Mammary epithelial cell (primary cell): ENCODE measurements at regions not wholly inside any gene's neighbourhood (a gene's known extent, or its start where the extent isn't known, plus 50 kb on each side); places are given as distances from the start of the nearest gene placed in this dataset.

Experiments used
- EZH2 ChIP-seq: IDR thresholded peaks from 2 replicates; pipeline ENCODE4 v1.6.1; 2012; ENCODE audit warnings: low read length, inconsistent platforms, borderline replicate concordance
- TF ChIP-seq, protein P1 (sequence below), 2 donors: IDR thresholded peaks in 1 of 2; conservative IDR thresholded peaks in 1 of 2; 2 replicates each; pipeline ENCODE4 v1.5.1; 2011 to 2012; ENCODE audit warnings: inconsistent platforms in 2 of 2, low read length in 2 of 2, mild to moderate bottlenecking in 2 of 2, control low read depth in 1 of 2, low read depth in 1 of 2; ENCODE audit not compliant: insufficient read depth in 1 of 2; ENCODE audit errors: extremely low read depth in 1 of 2

DNA sequence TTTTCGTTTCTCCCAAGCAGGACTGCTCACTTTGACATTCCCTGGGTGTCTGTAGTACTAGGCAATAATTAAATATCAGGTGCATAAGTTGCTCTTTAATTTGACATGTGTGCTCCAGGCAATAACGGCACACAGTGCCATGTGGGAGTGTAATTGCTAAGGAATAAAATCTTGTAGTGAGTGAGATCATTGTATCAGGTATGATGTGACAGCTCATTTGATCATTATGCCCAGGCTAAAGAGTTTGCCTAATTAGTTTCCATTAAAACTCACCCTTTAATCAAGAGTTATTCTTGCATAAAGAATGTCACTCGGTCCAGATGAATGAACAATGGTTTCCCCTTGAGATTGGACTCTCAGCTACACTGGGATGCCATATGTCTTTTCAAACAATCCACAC lies 220.0 kb downstream of the INSC start:
- TF ChIP-seq, protein P1, sequence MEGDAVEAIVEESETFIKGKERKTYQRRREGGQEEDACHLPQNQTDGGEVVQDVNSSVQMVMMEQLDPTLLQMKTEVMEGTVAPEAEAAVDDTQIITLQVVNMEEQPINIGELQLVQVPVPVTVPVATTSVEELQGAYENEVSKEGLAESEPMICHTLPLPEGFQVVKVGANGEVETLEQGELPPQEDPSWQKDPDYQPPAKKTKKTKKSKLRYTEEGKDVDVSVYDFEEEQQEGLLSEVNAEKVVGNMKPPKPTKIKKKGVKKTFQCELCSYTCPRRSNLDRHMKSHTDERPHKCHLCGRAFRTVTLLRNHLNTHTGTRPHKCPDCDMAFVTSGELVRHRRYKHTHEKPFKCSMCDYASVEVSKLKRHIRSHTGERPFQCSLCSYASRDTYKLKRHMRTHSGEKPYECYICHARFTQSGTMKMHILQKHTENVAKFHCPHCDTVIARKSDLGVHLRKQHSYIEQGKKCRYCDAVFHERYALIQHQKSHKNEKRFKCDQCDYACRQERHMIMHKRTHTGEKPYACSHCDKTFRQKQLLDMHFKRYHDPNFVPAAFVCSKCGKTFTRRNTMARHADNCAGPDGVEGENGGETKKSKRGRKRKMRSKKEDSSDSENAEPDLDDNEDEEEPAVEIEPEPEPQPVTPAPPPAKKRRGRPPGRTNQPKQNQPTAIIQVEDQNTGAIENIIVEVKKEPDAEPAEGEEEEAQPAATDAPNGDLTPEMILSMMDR (conservative IDR thresholded peaks at IDR 0.05 in 1 of 2, IDR thresholded peaks at IDR 0.05 in 1 of 2; ENCODE audit: extremely low read depth in 1 of 2, insufficient read depth in 1 of 2, low read depth in 1 of 2, low read length in 2 of 2), result no peak
- TF ChIP-seq EZH2, result no peak
